Psoas muscle (tissue), 7 donors: ENCODE measurements at regions not wholly inside any gene's neighbourhood (a gene's known extent, or its start where the extent isn't known, plus 50 kb on each side); places are given as distances from the start of the nearest gene placed in this dataset.
A peak's percentile ranks its signal among the peaks of the same experiment; 100 is the strongest.

Source experiments
- ATAC-seq, 4 donors: fragments of 200-7000 bp; cut with Tn5 transposase; one replicate each; pipeline ENCODE4 v1.9.1; 2020; ENCODE audit warnings: moderate library complexity in 3 of 4, mild to moderate bottlenecking in 2 of 4
- DNase-seq, 2 donors: peaks; one replicate each; pipeline ENCODE4 v3.0.0-alpha.2; 2020
- H3K27ac ChIP-seq: fragments of 200-600 bp; one replicate; pipeline ENCODE4 v1.8.0; 2022
- H3K27me3 ChIP-seq, 3 donors: fragments of 200-600 bp in 1 of 3; one replicate each; pipeline versions ENCODE4 v1.6.1 to v1.8.0; 2013 to 2022; ENCODE audit warnings: low read length in 2 of 3, mild to moderate bottlenecking in 2 of 3, moderate library complexity in 1 of 3; ENCODE audit not compliant: insufficient read depth in 3 of 3
- H3K36me3 ChIP-seq, 2 donors: fragments of 200-600 bp in 1 of 2; one replicate each; pipeline versions ENCODE4 v1.6.1 to v1.8.0; 2013 to 2022; ENCODE audit warnings: low read depth in 1 of 2, mild to moderate bottlenecking in 1 of 2, moderate library complexity in 1 of 2; ENCODE audit not compliant: insufficient read depth in 1 of 2
- H3K4me1 ChIP-seq: fragments of 200-600 bp; one replicate; pipeline ENCODE4 v1.8.0; 2022
- H3K4me3 ChIP-seq: fragments of 200-600 bp; one replicate; pipeline ENCODE4 v1.8.0; 2022; ENCODE audit warnings: mild to moderate bottlenecking
- H3K9me3 ChIP-seq: fragments of 200-600 bp; one replicate; pipeline ENCODE4 v1.8.0; 2022
- WGBS, 3 donors: extraction: QIAGEN DNeasy Blood & Tissue Kit; methylation state at CpG; one replicate each; pipeline versions ENCODE4 v1.1.6 to v1.1.7; 2013; 5-methylcytosine and 5-hydroxymethylcytosine counted together
- intact Hi-C, 2 donors: fragments of 100-400 bp; cut with DNase I; formaldehyde crosslinking; loops; one replicate each; pipeline versions ENCODE4 v1.11.0 to v1.14.2; 2022
- TF ChIP-seq, protein P1 (sequence below): fragments of 200-600 bp; IDR thresholded peaks from one replicate; pipeline ENCODE4 v1.8.0; 2022; ENCODE audit warnings: antibody characterized with exemption
- donor health status: healthy with polysubstance abuse.
- donor health status: DM: no; HTN: no; CAD: no; lungs with moderate emphysema.
- donor health status: Bipolar disorder and iron deficiency.
- donor health status: healthy.
- donor health status: DM: yes; HTN: yes; CAD: no.
- donor health status: DM: no; HTN: no; CAD: no.
- donor health status: DM: yes; HTN: yes; CAD: no.

DNA sequence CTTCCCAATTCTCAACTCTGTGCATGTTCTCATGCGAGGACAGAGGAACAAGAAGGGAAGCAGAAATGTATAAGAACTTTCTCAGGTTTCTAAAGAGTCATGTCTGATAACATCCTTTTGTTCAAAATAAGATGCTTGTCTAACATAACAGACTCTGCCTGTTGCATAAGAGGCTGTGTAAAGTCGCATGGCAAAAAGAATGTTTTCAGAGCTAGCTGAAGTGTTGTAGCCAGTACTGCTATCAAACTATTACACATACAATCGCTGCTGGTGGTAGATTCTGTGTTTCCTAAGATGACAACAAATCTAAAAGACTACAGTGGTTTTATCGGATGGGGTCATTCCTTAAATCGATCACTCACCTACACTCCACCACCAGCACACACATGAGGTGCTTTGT is 487.5 kb downstream of the IRS1 start:
- H3K27ac ChIP-seq = no peak overlapping the region
- intact Hi-C loops = no loop called here
- TF ChIP-seq, protein P1, sequence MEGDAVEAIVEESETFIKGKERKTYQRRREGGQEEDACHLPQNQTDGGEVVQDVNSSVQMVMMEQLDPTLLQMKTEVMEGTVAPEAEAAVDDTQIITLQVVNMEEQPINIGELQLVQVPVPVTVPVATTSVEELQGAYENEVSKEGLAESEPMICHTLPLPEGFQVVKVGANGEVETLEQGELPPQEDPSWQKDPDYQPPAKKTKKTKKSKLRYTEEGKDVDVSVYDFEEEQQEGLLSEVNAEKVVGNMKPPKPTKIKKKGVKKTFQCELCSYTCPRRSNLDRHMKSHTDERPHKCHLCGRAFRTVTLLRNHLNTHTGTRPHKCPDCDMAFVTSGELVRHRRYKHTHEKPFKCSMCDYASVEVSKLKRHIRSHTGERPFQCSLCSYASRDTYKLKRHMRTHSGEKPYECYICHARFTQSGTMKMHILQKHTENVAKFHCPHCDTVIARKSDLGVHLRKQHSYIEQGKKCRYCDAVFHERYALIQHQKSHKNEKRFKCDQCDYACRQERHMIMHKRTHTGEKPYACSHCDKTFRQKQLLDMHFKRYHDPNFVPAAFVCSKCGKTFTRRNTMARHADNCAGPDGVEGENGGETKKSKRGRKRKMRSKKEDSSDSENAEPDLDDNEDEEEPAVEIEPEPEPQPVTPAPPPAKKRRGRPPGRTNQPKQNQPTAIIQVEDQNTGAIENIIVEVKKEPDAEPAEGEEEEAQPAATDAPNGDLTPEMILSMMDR = no peak
- WGBS, 3 donors = 91 to 95% (median 93%) methylated on average over 5 of the region's 5 CpGs
- no peaks in the 10 kb centered on the region for H3K9me3 ChIP-seq
- DNase-seq (no peak), ATAC-seq (no peak)
- no peaks in the 10 kb centered on the region for H3K36me3 ChIP-seq
- no peaks in the 10 kb centered on the region for H3K4me1 ChIP-seq
- no peaks in the 10 kb centered on the region for H3K27me3 ChIP-seq
- H3K4me3 ChIP-seq = no peak overlapping the region

DNA sequence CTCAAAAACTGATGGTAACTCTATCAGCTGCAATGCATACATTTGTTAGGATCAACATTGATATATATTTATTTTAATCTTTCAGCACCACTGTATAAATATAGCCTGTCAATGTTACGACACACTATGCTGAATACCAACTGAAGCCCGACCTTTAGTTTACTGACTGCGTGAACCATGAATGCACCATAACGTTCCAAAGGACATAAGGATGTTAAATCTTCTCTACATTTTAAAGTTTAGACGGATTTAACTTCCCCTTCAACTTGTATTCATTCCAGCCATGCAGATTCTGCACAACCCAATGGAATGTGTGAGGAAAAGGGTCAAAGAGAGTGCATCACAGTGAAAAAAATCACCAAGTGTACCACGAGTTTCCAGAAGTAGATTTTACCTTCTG is 489.5 kb downstream of the IRS1 start:
- H3K27ac ChIP-seq = no peak overlapping the region
- DNase-seq (no peak), ATAC-seq (peak in 3 of 4 donors; percentile 37 to 89 (median 73))
- no peak overlapping the region for H3K4me3 ChIP-seq
- H3K9me3 ChIP-seq = no peaks in the 10 kb centered on the region
- H3K36me3 ChIP-seq = no peaks in the 10 kb centered on the region
- no peaks in the 10 kb centered on the region for H3K27me3 ChIP-seq
- TF ChIP-seq, protein P1 = no peak
- WGBS, 3 donors = 30 to 36% (median 31%) methylated on average over 6 of the region's 6 CpGs
- H3K4me1 ChIP-seq = no peaks in the 10 kb centered on the region
- intact Hi-C loops = no loop called here

- Histone ChIP-seq H3K27ac (no peak overlapping the region), H3K9me3 (no peaks in the 10 kb centered on the region), H3K4me3 (no peak overlapping the region), H3K4me1 (no peaks in the 10 kb centered on the region), H3K27me3 (no peaks in the 10 kb centered on the region), H3K36me3 (no peaks in the 10 kb centered on the region)
- peak in 1 of 2 donors; percentile 45 for DNase-seq
- intact Hi-C loops = no loop called here
- TF ChIP-seq, protein P1 = no peak
- WGBS, 3 donors = 55 to 62% (median 56%) methylated on average over 2 of the region's 2 CpGs
- peak in 3 of 4 donors; percentile 43 to 70 (median 51) for ATAC-seq
Measured at GRCh38 chr2:226308986-226309385, 490.6 kb downstream of the IRS1 start.

DNA sequence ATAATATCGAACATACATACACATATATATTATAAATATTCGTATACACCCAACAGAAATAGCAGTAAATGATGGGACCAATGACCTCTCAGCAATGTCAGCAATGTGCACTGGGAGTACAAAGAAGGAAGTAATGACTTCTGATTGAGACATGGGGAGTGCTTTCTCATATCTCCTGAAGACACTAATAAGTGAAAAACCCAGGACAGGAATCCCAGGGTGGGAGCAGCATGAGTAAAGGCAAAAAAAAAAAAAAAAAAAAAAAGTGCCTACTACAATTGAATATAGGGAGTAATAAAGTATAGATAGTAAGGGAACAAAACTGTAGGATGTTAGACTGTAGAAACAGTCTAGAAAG is 491.3 kb downstream of the IRS1 start:
- H3K27me3 ChIP-seq = no peaks in the 10 kb centered on the region
- H3K4me1 ChIP-seq = no peaks in the 10 kb centered on the region
- TF ChIP-seq, protein P1 = no peak
- DNase-seq (no peak), ATAC-seq (no peak)
- no peaks in the 10 kb centered on the region for H3K36me3 ChIP-seq
- no peaks in the 10 kb centered on the region for H3K9me3 ChIP-seq
- intact Hi-C loops = no loop called here
- no peak overlapping the region for H3K27ac ChIP-seq
- no peak overlapping the region for H3K4me3 ChIP-seq
- WGBS, 3 donors = 86 to 94% (median 88%) methylated on average over 2 of the region's 2 CpGs

GRCh38 chr2:226307487-226308322 is 491.9 kb downstream of the IRS1 start:
- H3K27me3 ChIP-seq = no peaks in the 10 kb centered on the region
- DNase-seq (no peak), ATAC-seq (no peak)
- intact Hi-C loops = no loop called here
- no peaks in the 10 kb centered on the region for H3K4me1 ChIP-seq
- TF ChIP-seq, protein P1 = no peak
- no peaks in the 10 kb centered on the region for H3K36me3 ChIP-seq
- H3K27ac ChIP-seq = no peak overlapping the region
- 90 to 96% (median 96%) methylated on average over 4 of the region's 4 CpGs for WGBS, 3 donors
- H3K4me3 ChIP-seq = no peak overlapping the region
- H3K9me3 ChIP-seq = no peaks in the 10 kb centered on the region
